ENCODE measurements at regions not wholly inside any gene's neighbourhood (a gene's known extent, or its start where the extent isn't known, plus 50 kb on each side); places are given as distances from the start of the nearest gene placed in this dataset.

GRCh38 chr19:28508666-28509065 lies 704.3 kb downstream of the UQCRFS1 start:
- CTCF ChIA-PET: no interaction called here
- TF ChIP-seq EZH2 (IDR thresholded peaks at IDR 0.05; ENCODE audit: borderline replicate concordance, low read depth, low read length, poor library complexity, severe bottlenecking) (no peak), CTCF (conservative IDR thresholded peaks at IDR 0.05; ENCODE audit: low read depth, low read length) (no peak)
- Histone ChIP-seq H3K9me3 (ENCODE audit: low read depth, low read length, poor library complexity, severe bottlenecking) (peaks cover 10% of the 10 kb centered on the region), H3K36me3 (ENCODE audit: insufficient read depth, low read length, poor library complexity, severe bottlenecking) (no peaks in the 10 kb centered on the region), H3K4me1 (ENCODE audit: insufficient read depth, low read length, poor library complexity, severe bottlenecking) (no peaks in the 10 kb centered on the region), H3K27ac (ENCODE audit: low read depth, low read length, poor library complexity, severe bottlenecking) (no peak overlapping the region), H3K27me3 (replicated peaks; ENCODE audit: insufficient read depth, low read depth, low read length, poor library complexity) (no peaks in the 10 kb centered on the region), H3K4me3 (ENCODE audit: low read depth, low read length, poor library complexity, severe bottlenecking) (no peak overlapping the region)
- BruUV-seq (replicated peaks): no TSS peak
- no peak for DNase-seq (ENCODE audit: low spot score)
- intact Hi-C loops (cut with micrococcal nuclease; ENCODE audit: unreplicated experiment): no loop called here
- POLR2A ChIA-PET (ENCODE audit: low non-redundant PET): no interaction called here

GRCh38 chr19:28505933-28506332 lies 707.0 kb downstream of the UQCRFS1 start:
- Histone ChIP-seq H3K9me3 (ENCODE audit: low read depth, low read length, poor library complexity, severe bottlenecking) (peaks cover 7% of the 10 kb centered on the region), H3K27me3 (replicated peaks; ENCODE audit: insufficient read depth, low read depth, low read length, poor library complexity) (no peaks in the 10 kb centered on the region), H3K4me3 (ENCODE audit: low read depth, low read length, poor library complexity, severe bottlenecking) (no peak overlapping the region), H3K36me3 (ENCODE audit: insufficient read depth, low read length, poor library complexity, severe bottlenecking) (no peaks in the 10 kb centered on the region), H3K27ac (ENCODE audit: low read depth, low read length, poor library complexity, severe bottlenecking) (no peak overlapping the region), H3K4me1 (ENCODE audit: insufficient read depth, low read length, poor library complexity, severe bottlenecking) (no peaks in the 10 kb centered on the region)
- intact Hi-C loops (cut with micrococcal nuclease; ENCODE audit: unreplicated experiment): no loop called here
- ChIA-PET CTCF (no interaction called here), POLR2A (ENCODE audit: low non-redundant PET) (no interaction called here)
- TF ChIP-seq CTCF (conservative IDR thresholded peaks at IDR 0.05; ENCODE audit: low read depth, low read length) (no peak), EZH2 (IDR thresholded peaks at IDR 0.05; ENCODE audit: borderline replicate concordance, low read depth, low read length, poor library complexity, severe bottlenecking) (no peak)
- DNase-seq (ENCODE audit: low spot score): no peak
- no TSS peak for BruUV-seq (replicated peaks)

GRCh38 chr19:28505134-28505533 lies 707.8 kb downstream of the UQCRFS1 start:
- intact Hi-C loops (cut with micrococcal nuclease; ENCODE audit: unreplicated experiment): no loop called here
- H3K4me3 ChIP-seq (ENCODE audit: low read depth, low read length, poor library complexity, severe bottlenecking): no peak overlapping the region
- no peaks in the 10 kb centered on the region for H3K36me3 ChIP-seq (ENCODE audit: insufficient read depth, low read length, poor library complexity, severe bottlenecking)
- TF ChIP-seq CTCF (conservative IDR thresholded peaks at IDR 0.05; ENCODE audit: low read depth, low read length): no peak
- TF ChIP-seq EZH2 (IDR thresholded peaks at IDR 0.05; ENCODE audit: borderline replicate concordance, low read depth, low read length, poor library complexity, severe bottlenecking): no peak
- H3K9me3 ChIP-seq (ENCODE audit: low read depth, low read length, poor library complexity, severe bottlenecking): peaks cover 8% of the 10 kb centered on the region
- ChIA-PET CTCF (no interaction called here), POLR2A (ENCODE audit: low non-redundant PET) (no interaction called here)
- no peak overlapping the region for H3K27ac ChIP-seq (ENCODE audit: low read depth, low read length, poor library complexity, severe bottlenecking)
- no TSS peak for BruUV-seq (replicated peaks)
- H3K27me3 ChIP-seq (replicated peaks; ENCODE audit: insufficient read depth, low read depth, low read length, poor library complexity): no peaks in the 10 kb centered on the region
- no peaks in the 10 kb centered on the region for H3K4me1 ChIP-seq (ENCODE audit: insufficient read depth, low read length, poor library complexity, severe bottlenecking)
- DNase-seq (ENCODE audit: low spot score): no peak
